DND-41 (cell line): ENCODE measurements at regions not wholly inside any gene's neighbourhood (a gene's known extent, or its start where the extent isn't known, plus 50 kb on each side); places are given as distances from the start of the nearest gene placed in this dataset.

Experiments used
- ATAC-seq: fragments of 200-7000 bp; cut with Tn5 transposase; 3 replicates; pipeline ENCODE4 v1.9.1; 2021; ENCODE audit warnings: low read depth; ENCODE audit not compliant: insufficient read depth
- DNase-seq: peaks from one replicate; pipeline ENCODE4 v3.0.0-alpha.2; 2020
- H2AFZ ChIP-seq: 2 replicates; pipeline ENCODE4 v1.6.0; 2012; ENCODE audit warnings: low read depth, low read length
- H3K27ac ChIP-seq: 2 replicates; pipeline ENCODE4 v1.5.1; 2012; ENCODE audit warnings: low read length, inconsistent platforms
- H3K27me3 ChIP-seq: fragments of 200-600 bp; sonication (generic); 2 replicates; pipeline ENCODE4 v1.6.0; 2012; ENCODE audit warnings: low read length, mild to moderate bottlenecking, inconsistent platforms; ENCODE audit not compliant: insufficient read depth, poor library complexity
- H3K36me3 ChIP-seq: 2 replicates; pipeline ENCODE4 v1.5.1; 2012; ENCODE audit warnings: low read length, inconsistent platforms; ENCODE audit not compliant: insufficient read depth
- H3K4me1 ChIP-seq: 2 replicates; pipeline ENCODE4 v1.5.1; 2012; ENCODE audit warnings: mild to moderate bottlenecking, low read length; ENCODE audit not compliant: insufficient read depth
- H3K4me2 ChIP-seq: 2 replicates; pipeline ENCODE4 v1.6.0; 2012; ENCODE audit warnings: mild to moderate bottlenecking, moderate library complexity, low read length, inconsistent platforms; ENCODE audit not compliant: insufficient read depth
- H3K4me3 ChIP-seq, 2 experiments: fragments of 200-600 bp in 1 of 2; shearing (Covaris generic) in 1 of 2; 2 replicates each; pipeline ENCODE4 v1.5.1; 2012 to 2016; ENCODE audit warnings: inconsistent platforms in 2 of 2, low read length in 2 of 2, mild to moderate bottlenecking in 2 of 2, low read depth in 1 of 2, moderate library complexity in 1 of 2
- H3K79me2 ChIP-seq: 2 replicates; pipeline ENCODE4 v1.6.0; 2012; ENCODE audit warnings: low read length, inconsistent platforms; ENCODE audit not compliant: insufficient read depth
- H3K9ac ChIP-seq: 2 replicates; pipeline ENCODE4 v1.6.0; 2012; ENCODE audit warnings: low read depth, mild to moderate bottlenecking, inconsistent platforms, low read length, moderate library complexity
- H3K9me3 ChIP-seq: 2 replicates; pipeline ENCODE4 v1.5.1; 2012; ENCODE audit warnings: low read length, moderate library complexity, mild to moderate bottlenecking, inconsistent platforms; ENCODE audit not compliant: insufficient read depth, severe bottlenecking
- H4K20me1 ChIP-seq: 2 replicates; pipeline ENCODE4 v1.6.0; 2012; ENCODE audit warnings: low read length; ENCODE audit not compliant: insufficient read depth
- EZH2 ChIP-seq: IDR thresholded peaks from 3 replicates; pipeline ENCODE4 v1.6.1; 2012; ENCODE audit warnings: borderline replicate concordance, low read depth, mild to moderate bottlenecking, moderate library complexity, low read length, inconsistent platforms; ENCODE audit not compliant: severe bottlenecking
- TF ChIP-seq, protein P1 (sequence below): IDR thresholded peaks from 2 replicates; pipeline ENCODE4 v1.5.1; 2012; ENCODE audit warnings: borderline replicate concordance, low read length, moderate library complexity, mild to moderate bottlenecking; ENCODE audit not compliant: poor library complexity, severe bottlenecking; ENCODE audit errors: extremely low read depth

- no peak overlapping the region for H3K27ac ChIP-seq
- no peak for TF ChIP-seq EZH2
- TF ChIP-seq, protein P1, sequence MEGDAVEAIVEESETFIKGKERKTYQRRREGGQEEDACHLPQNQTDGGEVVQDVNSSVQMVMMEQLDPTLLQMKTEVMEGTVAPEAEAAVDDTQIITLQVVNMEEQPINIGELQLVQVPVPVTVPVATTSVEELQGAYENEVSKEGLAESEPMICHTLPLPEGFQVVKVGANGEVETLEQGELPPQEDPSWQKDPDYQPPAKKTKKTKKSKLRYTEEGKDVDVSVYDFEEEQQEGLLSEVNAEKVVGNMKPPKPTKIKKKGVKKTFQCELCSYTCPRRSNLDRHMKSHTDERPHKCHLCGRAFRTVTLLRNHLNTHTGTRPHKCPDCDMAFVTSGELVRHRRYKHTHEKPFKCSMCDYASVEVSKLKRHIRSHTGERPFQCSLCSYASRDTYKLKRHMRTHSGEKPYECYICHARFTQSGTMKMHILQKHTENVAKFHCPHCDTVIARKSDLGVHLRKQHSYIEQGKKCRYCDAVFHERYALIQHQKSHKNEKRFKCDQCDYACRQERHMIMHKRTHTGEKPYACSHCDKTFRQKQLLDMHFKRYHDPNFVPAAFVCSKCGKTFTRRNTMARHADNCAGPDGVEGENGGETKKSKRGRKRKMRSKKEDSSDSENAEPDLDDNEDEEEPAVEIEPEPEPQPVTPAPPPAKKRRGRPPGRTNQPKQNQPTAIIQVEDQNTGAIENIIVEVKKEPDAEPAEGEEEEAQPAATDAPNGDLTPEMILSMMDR: no peak
These were observed 58.5 kb downstream of the TEX13C start for GRCh38 chrX:125378205-125378604.

GRCh38 chrX:125378770-125379169 lies 59.1 kb downstream of the TEX13C start:
- no peaks in the 10 kb centered on the region for H4K20me1 ChIP-seq
- no peaks in the 10 kb centered on the region for H3K36me3 ChIP-seq
- no peak overlapping the region for H3K4me3 ChIP-seq
- no peaks in the 10 kb centered on the region for H3K79me2 ChIP-seq
- no peak for TF ChIP-seq EZH2
- TF ChIP-seq, protein P1: no peak
- H3K9ac ChIP-seq: no peak overlapping the region
- ATAC-seq: no peak
- no peak overlapping the region for H3K27ac ChIP-seq
- no peak for DNase-seq
- no peaks in the 10 kb centered on the region for H3K9me3 ChIP-seq
- no peak overlapping the region for H3K4me2 ChIP-seq
- H3K27me3 ChIP-seq: no peaks in the 10 kb centered on the region
- H3K4me1 ChIP-seq: no peaks in the 10 kb centered on the region
- H2AFZ ChIP-seq: no peak overlapping the region

More at GRCh38 chrX:125378205-125378604, 58.5 kb downstream of the TEX13C start:
- DNase-seq (no peak), ATAC-seq (no peak)
- Histone ChIP-seq H2AFZ (no peak overlapping the region), H3K27me3 (no peaks in the 10 kb centered on the region), H3K4me2 (no peak overlapping the region), H3K4me1 (no peaks in the 10 kb centered on the region), H3K9me3 (no peaks in the 10 kb centered on the region), H3K36me3 (no peaks in the 10 kb centered on the region), H3K79me2 (no peaks in the 10 kb centered on the region), H3K4me3 (no peak overlapping the region), H3K9ac (no peak overlapping the region), H4K20me1 (no peaks in the 10 kb centered on the region)

DNA sequence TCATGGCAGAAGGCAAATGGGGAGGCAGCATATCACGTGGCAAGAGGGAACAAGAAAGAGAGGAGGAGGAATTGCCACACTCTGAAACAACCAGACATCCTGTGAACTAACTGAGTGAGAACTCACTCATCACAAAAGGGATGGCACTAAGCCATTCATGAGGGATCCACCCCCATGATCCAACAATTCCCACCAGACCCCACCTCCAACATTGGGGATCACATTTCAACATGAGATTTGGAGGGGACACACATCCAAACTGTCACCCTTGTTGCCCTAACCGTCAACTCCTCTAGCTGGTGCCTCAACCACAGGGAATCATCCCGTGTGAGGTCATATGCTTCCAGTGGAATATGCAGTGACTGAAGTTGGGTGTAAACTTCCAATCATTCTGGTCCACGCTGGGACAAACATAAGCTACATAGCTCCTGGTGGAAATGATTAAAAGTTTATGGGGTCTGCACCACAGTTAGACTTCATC lies 62.5 kb downstream of the TEX13C start:
- Histone ChIP-seq H4K20me1 (no peaks in the 10 kb centered on the region), H3K27ac (no peak overlapping the region), H3K36me3 (no peaks in the 10 kb centered on the region), H3K4me2 (no peak overlapping the region), H2AFZ (no peak overlapping the region), H3K9ac (no peak overlapping the region), H3K79me2 (no peaks in the 10 kb centered on the region), H3K27me3 (no peaks in the 10 kb centered on the region), H3K4me1 (no peaks in the 10 kb centered on the region), H3K4me3 (no peak overlapping the region), H3K9me3 (no peaks in the 10 kb centered on the region)
- DNase-seq: no peak
- ATAC-seq: no peak
- TF ChIP-seq, protein P1: no peak
- no peak for TF ChIP-seq EZH2

DNA sequence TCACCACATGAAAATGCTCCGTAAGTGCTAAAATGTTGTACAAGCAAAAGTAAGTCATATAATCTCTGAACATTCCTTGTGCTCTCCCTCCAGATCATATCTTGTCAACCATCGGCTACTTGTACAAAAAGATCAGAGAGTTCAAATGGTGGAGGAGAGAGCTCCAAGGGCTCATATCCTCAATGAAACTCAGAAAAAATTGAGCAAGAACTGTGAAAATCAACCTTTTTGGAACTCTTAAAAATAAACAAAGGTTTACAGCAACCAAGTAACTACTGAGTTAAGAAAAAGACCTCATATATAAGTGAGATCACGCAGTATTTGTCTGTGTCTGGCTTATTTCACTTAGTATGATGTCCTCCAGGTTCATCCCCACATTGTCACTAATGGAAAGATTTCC lies 63.2 kb downstream of the TEX13C start:
- no peaks in the 10 kb centered on the region for H3K79me2 ChIP-seq
- no peak overlapping the region for H3K27ac ChIP-seq
- no peaks in the 10 kb centered on the region for H3K9me3 ChIP-seq
- no peak overlapping the region for H3K9ac ChIP-seq
- no peak overlapping the region for H3K4me3 ChIP-seq
- ATAC-seq: no peak
- H3K4me1 ChIP-seq: no peaks in the 10 kb centered on the region
- DNase-seq: no peak
- no peaks in the 10 kb centered on the region for H4K20me1 ChIP-seq
- no peak for TF ChIP-seq EZH2
- TF ChIP-seq, protein P1: no peak
- no peaks in the 10 kb centered on the region for H3K27me3 ChIP-seq
- no peaks in the 10 kb centered on the region for H3K36me3 ChIP-seq
- no peak overlapping the region for H3K4me2 ChIP-seq
- no peak overlapping the region for H2AFZ ChIP-seq
